ENCODE measurements at regions not wholly inside any gene's neighbourhood (a gene's known extent, or its start where the extent isn't known, plus 50 kb on each side); places are given as distances from the start of the nearest gene placed in this dataset.

GRCh38 chr20:7622399-7622961 lies 317.8 kb downstream of the HAO1 start:
- CTCF ChIA-PET: no interaction called here
- Histone ChIP-seq H2BK15ac (ENCODE audit: low read depth, low read length) (no peak overlapping the region), H3K23ac (ENCODE audit: low read depth, low read length) (no peak overlapping the region), H4K8ac (ENCODE audit: low read depth in 2 of 2, low read length in 2 of 2) (no peak overlapping the region), H2BK5ac (ENCODE audit: low read depth, low read length, poor library complexity, severe bottlenecking) (no peak overlapping the region), H3K56ac (ENCODE audit: extremely low read depth, insufficient read depth, low read length) (no peak overlapping the region), H3K14ac (replicated peaks; ENCODE audit: low read depth, low read length) (no peak overlapping the region), H2AK9ac (replicated peaks; ENCODE audit: low read depth, low read length, poor library complexity) (no peak overlapping the region), H2BK120ac (ENCODE audit: low read depth, low read length) (no peak overlapping the region), H3K27ac (ENCODE audit: insufficient read depth, low read length) (no peak overlapping the region), H3K36me3 (ENCODE audit: control insufficient read depth, insufficient read depth, low read length) (no peaks in the 10 kb centered on the region), H3K4me2 (ENCODE audit: low read depth, low read length) (no peak overlapping the region), H4K5ac (ENCODE audit: low read depth, low read length) (no peak overlapping the region), H3K9ac (ENCODE audit: low read depth, low read length) (no peak overlapping the region), H3K4me3 (ENCODE audit: insufficient read depth, low read depth, low read length) (no peak overlapping the region), H3K9me1 (ENCODE audit: insufficient read depth, low read length) (no peaks in the 10 kb centered on the region), H2AK5ac (ENCODE audit: low read depth, low read length) (no peak overlapping the region), H3K4me1 (ENCODE audit: control insufficient read depth, insufficient read depth, low read length) (no peaks in the 10 kb centered on the region), H3K27me3 (ENCODE audit: control insufficient read depth, insufficient read depth, low read length) (no peaks in the 10 kb centered on the region), H3K18ac (ENCODE audit: low read depth, low read length) (no peak overlapping the region), H4K20me1 (ENCODE audit: insufficient read depth, low read length) (no peaks in the 10 kb centered on the region), H3K9me3 (ENCODE audit: control insufficient read depth, insufficient read depth, low read length) (0 out of 2 replicates have a peak, but pooled peaks cover 2% of the 10 kb centered on the region), H2BK20ac (ENCODE audit: low read depth, low read length) (no peak overlapping the region), H3K79me1 (ENCODE audit: low read depth in 1 of 2, low read length in 2 of 2) (no peaks in the 10 kb centered on the region), H2AFZ (replicated peaks; ENCODE audit: low read length, poor library complexity) (no peak overlapping the region), H3K4ac (ENCODE audit: low read depth, low read length) (no peak overlapping the region), H4K91ac (ENCODE audit: insufficient read depth, low read depth, low read length) (no peak overlapping the region)
- dilution Hi-C loops (cut with HindIII; ENCODE audit: low sequenced_read_pairs, unreplicated experiment): no loop called here
- DNase-seq (no peak), ATAC-seq (ENCODE audit: low read depth) (no peak)
- WGBS, 2 experiments (ENCODE audit: extremely low coverage in 2 of 2, insufficient read length in 1 of 2): 79% methylated on average over 16 of the region's 28 CpGs; no CpG with 5 or more reads in 1 of the 2 experiments
- BruUV-seq (replicated peaks): no TSS peak
- POLR2A ChIA-PET (ENCODE audit: unreplicated experiment): no interaction called here
- in situ Hi-C loops (cut with MboI; ENCODE audit: low sequenced_read_pairs): no loop called here
- TF ChIP-seq RCOR1 (IDR thresholded peaks at IDR 0.05; ENCODE audit: insufficient replicate concordance, low read length): no peak
- no peak for TF ChIP-seq ELK1 (IDR thresholded peaks at IDR 0.05; ENCODE audit: borderline replicate concordance, low read depth, low read length)
- no peak for TF ChIP-seq MAZ (IDR thresholded peaks at IDR 0.05; ENCODE audit: borderline replicate concordance, low read depth, low read length)
- no peak for TF ChIP-seq MAFK (IDR thresholded peaks at IDR 0.05; ENCODE audit: low read depth, low read length)
- no peak for TF ChIP-seq RAD21 (IDR thresholded peaks at IDR 0.05; ENCODE audit: low read length)
- no peak for TF ChIP-seq CHD1 (IDR thresholded peaks at IDR 0.05; ENCODE audit: low read depth, low read length)
- no peak for TF ChIP-seq USF2 (IDR thresholded peaks at IDR 0.05; ENCODE audit: low read depth, low read length)
- no peak for TF ChIP-seq BHLHE40 (IDR thresholded peaks at IDR 0.05; ENCODE audit: low read depth, low read length)
- no peak for TF ChIP-seq NFE2L2 (IDR thresholded peaks at IDR 0.05; ENCODE audit: low read depth, low read length)
- no peak for TF ChIP-seq MXI1 (IDR thresholded peaks at IDR 0.05; ENCODE audit: borderline replicate concordance, low read depth, low read length)
- TF ChIP-seq POLR2A (IDR thresholded peaks at IDR 0.05; ENCODE audit: low read depth, low read length): no peak
- no peak for TF ChIP-seq CEBPB (IDR thresholded peaks at IDR 0.05; ENCODE audit: low read depth, low read length)
- TF ChIP-seq SMC3 (IDR thresholded peaks at IDR 0.05; ENCODE audit: low read depth, low read length): no peak
- no peak for TF ChIP-seq RFX5 (IDR thresholded peaks at IDR 0.05; ENCODE audit: low read depth, low read length)
- intact Hi-C loops (cut with micrococcal nuclease): no loop called here
